Activated CD4-positive, alpha-beta memory T cell treated with anti-CD3 and anti-CD28 coated beads for 36 hours (primary cell): ENCODE measurements at regions not wholly inside any gene's neighbourhood (a gene's known extent, or its start where the extent isn't known, plus 50 kb on each side); places are given as distances from the start of the nearest gene placed in this dataset.
A peak's percentile ranks its signal among the peaks of the same experiment; 100 is the strongest.

Experiments
- CTCF ChIA-PET: fragments of 350-600 bp; sonication (Branson Sonifier 250); formaldehyde crosslinking; loops from one replicate; lab custom pipeline; 2021; ENCODE audit warnings: antibody characterized with exemption, inconsistent platforms; lab: Charles Lee
- POLR2A ChIA-PET: fragments of 350-600 bp; sonication (Branson Sonifier 250); formaldehyde crosslinking; loops from one replicate; lab custom pipeline; 2021; ENCODE audit warnings: antibody characterized with exemption; lab: Charles Lee
- DNase-seq: peaks from one replicate; pipeline ENCODE4 v3.0.0-alpha.2; 2020
- H3K27ac Mint-ChIP-seq: one replicate; pipeline ENCODE4 v1.8.0; 2021; ENCODE audit warnings: mixed read lengths
- H3K27me3 Mint-ChIP-seq: one replicate; pipeline ENCODE4 v1.8.0; 2021; ENCODE audit warnings: mixed read lengths
- H3K36me3 Mint-ChIP-seq: one replicate; pipeline ENCODE4 v1.8.0; 2021; ENCODE audit warnings: mixed read lengths
- H3K4me1 Mint-ChIP-seq: one replicate; pipeline ENCODE4 v1.8.0; 2021; ENCODE audit warnings: low read depth, mixed read lengths
- H3K4me3 Mint-ChIP-seq: one replicate; pipeline ENCODE4 v1.8.0; 2021; ENCODE audit warnings: mild to moderate bottlenecking, mixed read lengths
- H3K9me3 Mint-ChIP-seq: one replicate; pipeline ENCODE4 v1.8.0; 2021; ENCODE audit warnings: mixed read lengths
- intact Hi-C: fragments of 100-400 bp; cut with micrococcal nuclease; formaldehyde crosslinking; loops from one replicate; pipeline ENCODE4 v1.15.1; 2023

GRCh38 chr7:142414915-142415314 is 157.1 kb upstream of the PRSS58 start:
- no peak for DNase-seq
- Mint-ChIP-seq H3K9me3 (no peaks in the 10 kb centered on the region), H3K4me1 (no peaks in the 10 kb centered on the region), H3K27ac (no peak overlapping the region), H3K36me3 (no peaks in the 10 kb centered on the region), H3K27me3 (no peaks in the 10 kb centered on the region), H3K4me3 (no peak overlapping the region)
- ChIA-PET CTCF (interaction anchor here (0.8 to 3.1 kb wide), 4 partner anchors 9 to 70 kb away, joined by 3 to 11 read pairs (median 3); no protein-coding TSS in a partner anchor), POLR2A (no interaction called here)
- intact Hi-C loops: no loop called here

- no peaks in the 10 kb centered on the region for H3K27me3 Mint-ChIP-seq
- no peak overlapping the region for H3K27ac Mint-ChIP-seq
- ChIA-PET CTCF (interaction anchor here (0.8 to 3.1 kb wide), 7 partner anchors 10 to 71 kb away, joined by 3 to 11 read pairs (median 3); no protein-coding TSS in a partner anchor), POLR2A (no interaction called here)
- H3K4me3 Mint-ChIP-seq: no peak overlapping the region
- H3K9me3 Mint-ChIP-seq: no peaks in the 10 kb centered on the region
- no peaks in the 10 kb centered on the region for H3K4me1 Mint-ChIP-seq
- no peaks in the 10 kb centered on the region for H3K36me3 Mint-ChIP-seq
- no peak for DNase-seq
- intact Hi-C loops: no loop called here
These were observed 156.3 kb upstream of the PRSS58 start for GRCh38 chr7:142414135-142414534.

DNA sequence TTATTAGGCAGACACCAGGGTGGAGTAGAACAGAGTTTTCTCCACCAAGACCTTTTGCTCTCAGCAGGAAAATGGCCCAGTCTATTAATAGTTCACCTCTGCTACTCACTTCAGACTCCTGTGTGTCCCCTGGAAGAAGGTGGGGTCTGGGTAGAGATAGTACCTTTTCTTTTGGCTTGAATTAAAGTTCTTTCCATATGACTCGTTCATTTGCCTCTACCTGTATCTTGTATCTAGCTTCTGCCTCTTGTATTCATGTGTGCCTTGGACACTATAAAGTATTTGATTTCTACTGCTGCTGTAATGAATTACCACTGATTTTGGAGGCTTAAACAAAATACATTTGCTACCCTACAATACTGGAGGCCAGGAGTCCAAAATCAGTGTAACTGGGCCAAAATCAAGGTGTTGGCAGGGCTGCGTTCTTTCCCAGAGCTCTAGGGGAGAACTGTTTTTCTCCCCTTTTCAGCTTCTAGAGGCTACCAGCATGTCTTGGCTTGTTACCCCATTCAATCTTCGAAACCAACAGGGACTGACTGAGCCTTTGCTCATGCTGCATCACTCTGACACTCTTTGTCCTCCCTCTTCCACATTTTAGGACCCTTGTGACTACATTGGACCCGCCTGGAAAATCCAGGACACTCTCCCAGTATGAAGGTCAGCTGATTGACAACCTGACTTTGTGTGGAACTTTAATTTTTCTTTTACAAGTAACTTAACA is 155.6 kb upstream of the PRSS58 start:
- no peak for DNase-seq
- ChIA-PET CTCF (interaction anchor here (0.6 to 3.1 kb wide), 18 partner anchors 10 to 802 kb away, joined by 3 to 11 read pairs (median 4); no protein-coding TSS in a partner anchor), POLR2A (no interaction called here)
- H3K36me3 Mint-ChIP-seq: no peaks in the 10 kb centered on the region
- no peaks in the 10 kb centered on the region for H3K27me3 Mint-ChIP-seq
- intact Hi-C loops: no loop called here
- H3K27ac Mint-ChIP-seq: no peak overlapping the region
- no peaks in the 10 kb centered on the region for H3K9me3 Mint-ChIP-seq
- H3K4me1 Mint-ChIP-seq: no peaks in the 10 kb centered on the region
- no peak overlapping the region for H3K4me3 Mint-ChIP-seq

- CTCF ChIA-PET: interaction anchor here (0.6 to 3.1 kb wide), 16 partner anchors 11 to 803 kb away, joined by 3 to 11 read pairs (median 5); no protein-coding TSS in a partner anchor
- POLR2A ChIA-PET: no interaction called here
- Mint-ChIP-seq H3K4me1 (no peaks in the 10 kb centered on the region), H3K27ac (no peak overlapping the region), H3K4me3 (no peak overlapping the region), H3K9me3 (no peaks in the 10 kb centered on the region), H3K27me3 (no peaks in the 10 kb centered on the region), H3K36me3 (no peaks in the 10 kb centered on the region)
- intact Hi-C loops: no loop called here
- DNase-seq: peak; percentile 51
These were observed 154.8 kb upstream of the PRSS58 start for GRCh38 chr7:142412551-142413193.

- Mint-ChIP-seq H3K9me3 (no peaks in the 10 kb centered on the region), H3K27ac (no peak overlapping the region), H3K36me3 (no peaks in the 10 kb centered on the region), H3K27me3 (peaks cover 2% of the 10 kb centered on the region), H3K4me1 (no peaks in the 10 kb centered on the region), H3K4me3 (no peak overlapping the region)
- CTCF ChIA-PET: interaction anchor here (0.9 kb wide), 1 partner anchor 54 kb away, joined by 3 read pairs; no protein-coding TSS in a partner anchor
- intact Hi-C loops: no loop called here
- POLR2A ChIA-PET: no interaction called here
- DNase-seq: no peak
These were observed 151.6 kb upstream of the PRSS58 start for GRCh38 chr7:142409471-142409870.

DNA sequence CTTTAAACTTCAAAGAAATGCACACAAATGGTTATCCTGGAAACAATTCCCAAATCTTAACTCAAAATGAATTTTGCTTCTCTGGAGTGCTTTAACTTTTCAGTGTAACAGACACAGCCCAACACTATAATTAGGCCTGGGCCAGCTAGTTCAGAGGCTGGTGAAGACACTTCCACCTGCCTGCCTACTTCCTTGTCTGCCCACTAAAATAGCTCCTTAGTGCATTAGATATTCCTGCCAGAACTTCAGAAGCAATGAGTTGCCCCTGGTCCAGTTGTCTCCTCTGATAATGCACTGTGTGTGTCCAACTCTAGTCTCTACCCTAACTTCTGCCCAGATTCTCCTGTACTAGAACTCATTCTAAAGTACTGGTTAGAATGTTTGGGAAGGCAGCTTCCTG is 150.9 kb upstream of the PRSS58 start:
- H3K4me3 Mint-ChIP-seq: no peak overlapping the region
- no peak for DNase-seq
- CTCF ChIA-PET: interaction anchor here (0.6 to 1.8 kb wide), 4 partner anchors 24 to 595 kb away, joined by 3 to 5 read pairs (median 3); no protein-coding TSS in a partner anchor
- intact Hi-C loops: no loop called here
- H3K27ac Mint-ChIP-seq: no peak overlapping the region
- H3K36me3 Mint-ChIP-seq: no peaks in the 10 kb centered on the region
- H3K4me1 Mint-ChIP-seq: no peaks in the 10 kb centered on the region
- peaks cover 2% of the 10 kb centered on the region for H3K27me3 Mint-ChIP-seq
- POLR2A ChIA-PET: no interaction called here
- H3K9me3 Mint-ChIP-seq: no peaks in the 10 kb centered on the region

GRCh38 chr7:142407939-142408570 is 150.2 kb upstream of the PRSS58 start:
- Mint-ChIP-seq H3K4me1 (no peaks in the 10 kb centered on the region), H3K27me3 (peaks cover 2% of the 10 kb centered on the region), H3K27ac (no peak overlapping the region), H3K36me3 (no peaks in the 10 kb centered on the region), H3K4me3 (no peak overlapping the region), H3K9me3 (no peaks in the 10 kb centered on the region)
- ChIA-PET POLR2A (interaction anchor here (1.2 kb wide), 1 partner anchor 10 kb away, joined by 3 read pairs; no protein-coding TSS in a partner anchor), CTCF (interaction anchor here (0.6 to 1.8 kb wide), 4 partner anchors 23 to 596 kb away, joined by 3 to 5 read pairs (median 4); no protein-coding TSS in a partner anchor)
- intact Hi-C loops: no loop called here
- DNase-seq: no peak

- intact Hi-C loops: no loop called here
- no peaks in the 10 kb centered on the region for H3K36me3 Mint-ChIP-seq
- CTCF ChIA-PET: no interaction called here
- DNase-seq: no peak
- no peak overlapping the region for H3K27ac Mint-ChIP-seq
- POLR2A ChIA-PET: no interaction called here
- peaks cover 4% of the 10 kb centered on the region for H3K27me3 Mint-ChIP-seq
- H3K4me1 Mint-ChIP-seq: no peaks in the 10 kb centered on the region
- H3K4me3 Mint-ChIP-seq: no peak overlapping the region
- no peaks in the 10 kb centered on the region for H3K9me3 Mint-ChIP-seq
These were observed 147.4 kb upstream of the PRSS58 start for GRCh38 chr7:142405122-142405765.

GRCh38 chr7:142401951-142402350 is 144.1 kb upstream of the PRSS58 start:
- no peaks in the 10 kb centered on the region for H3K4me1 Mint-ChIP-seq
- intact Hi-C loops: no loop called here
- no peak overlapping the region for H3K4me3 Mint-ChIP-seq
- no peaks in the 10 kb centered on the region for H3K36me3 Mint-ChIP-seq
- ChIA-PET POLR2A (no interaction called here), CTCF (interaction anchor here (1.3 kb wide), 1 partner anchor 15 kb away, joined by 6 read pairs; no protein-coding TSS in a partner anchor)
- no peaks in the 10 kb centered on the region for H3K9me3 Mint-ChIP-seq
- H3K27ac Mint-ChIP-seq: no peak overlapping the region
- peaks cover 4% of the 10 kb centered on the region for H3K27me3 Mint-ChIP-seq
- no peak for DNase-seq

GRCh38 chr7:142400042-142400533 is 142.2 kb upstream of the PRSS58 start:
- Mint-ChIP-seq H3K4me1 (no peaks in the 10 kb centered on the region), H3K36me3 (no peaks in the 10 kb centered on the region), H3K27ac (no peak overlapping the region), H3K27me3 (peaks cover 4% of the 10 kb centered on the region), H3K4me3 (no peak overlapping the region), H3K9me3 (no peaks in the 10 kb centered on the region)
- POLR2A ChIA-PET: no interaction called here
- CTCF ChIA-PET: interaction anchor here (1.3 kb wide), 1 partner anchor 83 kb away, joined by 3 read pairs; no protein-coding TSS in a partner anchor
- no peak for DNase-seq
- intact Hi-C loops: no loop called here

DNA sequence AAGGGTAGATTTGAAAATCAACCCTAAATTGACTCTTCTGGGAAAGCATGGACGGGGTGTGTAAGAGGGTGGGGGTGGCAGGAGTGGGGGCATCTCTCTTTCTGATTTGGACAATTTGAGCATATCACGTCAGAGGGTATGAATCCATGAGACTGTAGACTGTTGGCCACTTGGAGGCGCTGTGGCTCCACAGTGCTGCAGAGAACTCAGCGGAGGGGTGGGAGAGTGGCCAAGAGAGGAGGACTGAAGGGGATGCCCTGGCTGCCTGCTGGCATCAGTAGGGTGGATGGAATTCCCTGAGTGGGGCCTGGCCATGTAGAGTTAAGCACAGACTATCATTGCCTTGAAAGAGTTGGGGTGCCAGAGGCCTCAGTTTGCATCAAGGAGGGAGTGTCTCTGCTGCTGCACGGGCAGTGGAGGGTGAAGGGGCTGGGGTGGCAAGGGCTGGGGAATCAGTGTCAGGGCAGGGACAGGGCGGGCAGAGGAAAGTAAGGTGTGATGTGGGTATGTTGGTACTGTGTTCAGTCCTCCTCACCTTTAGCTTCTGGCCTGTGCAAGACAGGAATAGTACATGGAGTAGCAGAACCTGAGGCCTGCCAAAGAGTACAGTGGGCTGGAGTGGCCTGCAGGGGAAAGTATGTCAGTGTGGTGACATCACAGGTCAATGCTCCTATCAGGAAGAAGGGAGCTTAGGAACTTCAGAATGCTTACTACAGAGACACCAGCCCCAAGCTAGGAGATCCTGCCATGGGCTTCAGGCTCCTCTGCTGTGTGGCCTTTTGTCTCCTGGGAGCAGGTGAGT is 133.5 kb upstream of the PRSS58 start:
- H3K36me3 Mint-ChIP-seq: no peaks in the 10 kb centered on the region
- peak overlapping the region; percentile 27 for H3K4me3 Mint-ChIP-seq
- peaks cover 2% of the 10 kb centered on the region for H3K4me1 Mint-ChIP-seq
- ChIA-PET POLR2A (no interaction called here), CTCF (interaction anchor here (1.4 kb wide), 1 partner anchor 419 kb away, joined by 6 read pairs; no protein-coding TSS in a partner anchor)
- intact Hi-C loops: no loop called here
- H3K9me3 Mint-ChIP-seq: no peaks in the 10 kb centered on the region
- peak; percentile 66 for DNase-seq
- no peaks in the 10 kb centered on the region for H3K27me3 Mint-ChIP-seq
- H3K27ac Mint-ChIP-seq: no peak overlapping the region
